ENCODE measurements at regions not wholly inside any gene's neighbourhood (a gene's known extent, or its start where the extent isn't known, plus 50 kb on each side); places are given as distances from the start of the nearest gene placed in this dataset.

DNA sequence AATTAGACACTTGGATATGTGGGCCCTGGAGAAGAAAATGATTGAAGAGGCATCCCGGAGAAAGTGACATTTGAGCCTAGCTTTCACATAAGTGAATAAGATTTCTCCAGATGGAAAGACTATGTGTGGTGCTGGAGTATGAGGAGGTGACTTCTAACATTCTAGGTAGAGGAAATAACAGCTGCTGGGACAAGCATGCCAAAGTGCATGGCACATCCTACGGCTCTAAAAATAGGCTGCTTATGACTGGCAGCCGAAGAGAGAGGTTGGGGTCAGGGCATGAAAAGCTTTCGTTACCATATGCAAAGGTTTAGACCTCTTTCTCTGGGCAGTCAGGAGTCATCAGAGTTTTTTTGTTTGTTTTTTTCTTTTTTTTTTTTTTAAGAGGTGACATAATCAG lies 142.0 kb downstream of the SOX3 start:
- Mint-ChIP-seq H3K27me3 (peaks cover 0 to 15% of the 10 kb centered on the region in 2 donors), H3K9me3 (peaks cover 0 to 4% (median 0%) of the 10 kb centered on the region in 3 donors), H3K4me1 (no peaks in the 10 kb centered on the region), H3K27ac (no peak overlapping the region), H3K36me3 (no peaks in the 10 kb centered on the region), H3K4me3 (no peak overlapping the region)
- no peak overlapping the region for H3K4me3 ChIP-seq (ENCODE audit: control insufficient read depth in 1 of 2, extremely low read depth in 1 of 2, low read length in 1 of 2)
- no CpG with 5 or more reads among the region's 4 CpGs for WGBS (ENCODE audit: insufficient coverage)
- DNase-seq (no peak), ATAC-seq (replicated peaks in 1 of 4) (no peak)
- H3K4me1 ChIP-seq (ENCODE audit: control insufficient read depth in 1 of 2, extremely low read depth in 1 of 2, insufficient read depth in 2 of 2, low read length in 2 of 2) = no peaks in the 10 kb centered on the region
- no peaks in the 10 kb centered on the region for H3K27me3 ChIP-seq (replicated peaks in 1 of 2; ENCODE audit: control insufficient read depth in 2 of 2, extremely low read depth in 1 of 2, insufficient read depth in 2 of 2, low read length in 1 of 2)
- POLR2A ChIA-PET = no interaction called here
- no peak overlapping the region for H3K27ac ChIP-seq (ENCODE audit: low read length)
- no peaks in the 10 kb centered on the region for H3K9me3 ChIP-seq
- CTCF ChIA-PET = no interaction called here
- no peaks in the 10 kb centered on the region for H3K36me3 ChIP-seq (ENCODE audit: control insufficient read depth in 2 of 2, extremely low read depth in 1 of 2, insufficient read depth in 1 of 2, low read length in 1 of 2)

DNA sequence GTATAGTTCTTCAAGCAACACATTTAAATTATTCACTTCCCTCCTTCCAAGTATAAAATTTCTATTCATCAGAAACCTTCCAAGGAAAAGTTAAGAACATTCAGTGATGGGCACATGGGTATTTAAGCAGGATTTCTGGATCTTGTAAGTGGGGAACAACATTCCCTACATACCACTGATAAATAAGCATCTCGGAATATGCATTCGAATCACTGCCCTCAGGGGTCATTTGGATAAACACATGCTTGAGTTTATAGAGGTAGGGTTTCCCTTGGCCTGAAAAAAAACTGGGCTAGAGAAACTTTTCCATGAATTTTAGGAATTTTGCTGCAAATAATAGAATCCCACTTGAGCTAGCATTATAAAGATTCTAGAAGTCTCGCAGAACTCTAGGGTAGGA lies 143.9 kb downstream of the SOX3 start:
- ChIA-PET POLR2A (no interaction called here), CTCF (no interaction called here)
- H3K4me1 ChIP-seq (ENCODE audit: control insufficient read depth in 1 of 2, extremely low read depth in 1 of 2, insufficient read depth in 2 of 2, low read length in 2 of 2) = no peaks in the 10 kb centered on the region
- H3K4me3 ChIP-seq (ENCODE audit: control insufficient read depth in 1 of 2, extremely low read depth in 1 of 2, low read length in 1 of 2) = no peak overlapping the region
- H3K9me3 ChIP-seq = no peaks in the 10 kb centered on the region
- DNase-seq (no peak), ATAC-seq (replicated peaks in 1 of 4) (no peak)
- H3K36me3 ChIP-seq (ENCODE audit: control insufficient read depth in 2 of 2, extremely low read depth in 1 of 2, insufficient read depth in 1 of 2, low read length in 1 of 2) = no peaks in the 10 kb centered on the region
- no peaks in the 10 kb centered on the region for H3K36me3 Mint-ChIP-seq
- H3K4me1 Mint-ChIP-seq = no peaks in the 10 kb centered on the region
- H3K4me3 Mint-ChIP-seq = no peak overlapping the region
- no peaks in the 10 kb centered on the region for H3K27me3 ChIP-seq (replicated peaks in 1 of 2; ENCODE audit: control insufficient read depth in 2 of 2, extremely low read depth in 1 of 2, insufficient read depth in 2 of 2, low read length in 1 of 2)
- peaks cover 0 to 15% of the 10 kb centered on the region in 2 donors for H3K27me3 Mint-ChIP-seq
- WGBS (ENCODE audit: insufficient coverage) = no CpG with 5 or more reads among the region's 3 CpGs
- peaks cover 0 to 4% (median 0%) of the 10 kb centered on the region in 3 donors for H3K9me3 Mint-ChIP-seq
- H3K27ac ChIP-seq (ENCODE audit: low read length) = no peak overlapping the region
- H3K27ac Mint-ChIP-seq = no peak overlapping the region

DNA sequence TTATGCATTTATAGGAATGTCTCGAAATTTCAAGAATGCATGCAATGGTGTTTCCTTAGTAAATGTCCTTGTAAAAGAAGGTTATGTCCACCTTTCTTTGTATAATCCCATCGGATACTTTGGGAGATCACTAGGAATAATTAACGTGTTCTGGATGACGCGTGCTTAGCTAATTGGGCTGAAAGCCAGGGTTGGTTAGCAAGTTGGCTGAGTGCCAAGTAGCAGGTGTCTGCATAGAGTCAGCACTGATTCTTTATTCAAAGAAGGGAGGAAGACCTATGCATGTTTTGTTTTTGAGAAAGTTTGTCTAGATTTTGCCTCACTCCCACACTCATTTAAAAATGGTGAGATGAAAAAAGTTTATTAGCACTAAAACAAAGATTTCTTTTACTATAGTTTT lies 144.6 kb downstream of the SOX3 start:
- ChIA-PET CTCF (no interaction called here), POLR2A (no interaction called here)
- Mint-ChIP-seq H3K27me3 (peaks cover 0 to 21% of the 10 kb centered on the region in 2 donors), H3K36me3 (no peaks in the 10 kb centered on the region), H3K4me3 (no peak overlapping the region), H3K9me3 (peaks cover 0 to 4% (median 0%) of the 10 kb centered on the region in 3 donors), H3K4me1 (no peaks in the 10 kb centered on the region), H3K27ac (no peak overlapping the region)
- Histone ChIP-seq H3K27me3 (replicated peaks in 1 of 2; ENCODE audit: control insufficient read depth in 2 of 2, extremely low read depth in 1 of 2, insufficient read depth in 2 of 2, low read length in 1 of 2) (no peaks in the 10 kb centered on the region), H3K27ac (ENCODE audit: low read length) (no peak overlapping the region), H3K4me3 (ENCODE audit: control insufficient read depth in 1 of 2, extremely low read depth in 1 of 2, low read length in 1 of 2) (no peak overlapping the region), H3K9me3 (no peaks in the 10 kb centered on the region), H3K36me3 (ENCODE audit: control insufficient read depth in 2 of 2, extremely low read depth in 1 of 2, insufficient read depth in 1 of 2, low read length in 1 of 2) (no peaks in the 10 kb centered on the region), H3K4me1 (ENCODE audit: control insufficient read depth in 1 of 2, extremely low read depth in 1 of 2, insufficient read depth in 2 of 2, low read length in 2 of 2) (no peaks in the 10 kb centered on the region)
- WGBS (ENCODE audit: insufficient coverage) = no CpG with 5 or more reads among the region's 5 CpGs
- ATAC-seq (replicated peaks in 1 of 4) (no peak), DNase-seq (peak in 1 of 35 experiments; percentile 0)

DNA sequence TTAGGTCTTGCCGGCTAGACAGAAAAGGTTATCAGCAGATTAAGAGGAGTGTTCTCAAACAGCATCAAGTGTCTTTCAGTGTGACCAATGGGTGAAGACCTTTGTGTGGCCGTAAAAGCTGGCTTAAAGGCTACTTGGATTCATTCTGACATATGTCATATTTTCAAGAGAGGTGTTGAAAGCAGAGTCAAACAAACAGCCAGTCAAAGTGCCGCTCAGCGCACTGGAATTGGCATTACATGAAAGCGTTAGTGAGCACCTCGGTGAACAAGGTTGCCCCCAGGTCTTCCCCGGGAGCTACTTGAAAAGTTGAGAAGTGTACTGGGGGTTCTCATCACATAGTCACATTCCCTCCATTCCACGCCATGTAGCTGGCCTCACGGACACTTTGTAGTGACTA lies 148.9 kb downstream of the SOX3 start:
- Mint-ChIP-seq H3K9me3 (no peaks in the 10 kb centered on the region), H3K27me3 (peaks cover 0 to 14% of the 10 kb centered on the region in 2 donors), H3K27ac (no peak overlapping the region), H3K36me3 (no peaks in the 10 kb centered on the region), H3K4me3 (no peak overlapping the region), H3K4me1 (no peaks in the 10 kb centered on the region)
- WGBS (ENCODE audit: insufficient coverage) = 80% methylated on average over 1 of the region's 9 CpGs
- H3K36me3 ChIP-seq (ENCODE audit: control insufficient read depth in 2 of 2, extremely low read depth in 1 of 2, insufficient read depth in 1 of 2, low read length in 1 of 2) = no peaks in the 10 kb centered on the region
- ATAC-seq (replicated peaks in 1 of 4) = no peak
- no peak for DNase-seq
- H3K9me3 ChIP-seq = no peaks in the 10 kb centered on the region
- H3K4me3 ChIP-seq (ENCODE audit: control insufficient read depth in 1 of 2, extremely low read depth in 1 of 2, low read length in 1 of 2) = no peak overlapping the region
- POLR2A ChIA-PET = interaction anchor here in 1 of 2 donors (0.6 kb wide), 1 partner anchor 41 kb away, joined by 3 read pairs; no protein-coding TSS in a partner anchor
- H3K27ac ChIP-seq (ENCODE audit: low read length) = no peak overlapping the region
- CTCF ChIA-PET = no interaction called here
- H3K4me1 ChIP-seq (ENCODE audit: control insufficient read depth in 1 of 2, extremely low read depth in 1 of 2, insufficient read depth in 2 of 2, low read length in 2 of 2) = no peaks in the 10 kb centered on the region
- H3K27me3 ChIP-seq (replicated peaks in 1 of 2; ENCODE audit: control insufficient read depth in 2 of 2, extremely low read depth in 1 of 2, insufficient read depth in 2 of 2, low read length in 1 of 2) = no peaks in the 10 kb centered on the region

DNA sequence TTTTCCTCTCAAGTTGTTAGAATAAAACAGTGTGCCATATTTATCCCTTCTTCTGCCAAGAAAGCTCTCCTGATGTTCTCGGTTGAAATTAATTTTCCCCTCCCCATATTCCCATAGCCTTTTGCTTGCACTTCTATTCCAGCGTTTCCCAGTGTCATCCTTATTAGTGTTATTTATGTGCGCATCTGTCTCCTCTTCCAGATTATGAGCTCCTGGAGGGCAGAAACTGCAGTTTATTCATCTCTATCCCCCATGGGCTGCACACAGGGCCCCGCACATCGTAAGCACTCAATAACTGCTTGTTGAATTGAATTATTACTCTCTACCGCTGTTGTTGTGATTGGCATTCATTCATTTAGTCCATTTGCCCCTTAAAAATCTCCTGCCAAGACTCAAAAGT lies 149.4 kb downstream of the SOX3 start:
- POLR2A ChIA-PET = interaction anchor here in 1 of 2 donors (0.6 kb wide), 1 partner anchor 42 kb away, joined by 3 read pairs; no protein-coding TSS in a partner anchor
- Histone ChIP-seq H3K4me1 (ENCODE audit: control insufficient read depth in 1 of 2, extremely low read depth in 1 of 2, insufficient read depth in 2 of 2, low read length in 2 of 2) (no peaks in the 10 kb centered on the region), H3K9me3 (no peaks in the 10 kb centered on the region), H3K27me3 (replicated peaks in 1 of 2; ENCODE audit: control insufficient read depth in 2 of 2, extremely low read depth in 1 of 2, insufficient read depth in 2 of 2, low read length in 1 of 2) (no peaks in the 10 kb centered on the region), H3K27ac (ENCODE audit: low read length) (no peak overlapping the region), H3K36me3 (ENCODE audit: control insufficient read depth in 2 of 2, extremely low read depth in 1 of 2, insufficient read depth in 1 of 2, low read length in 1 of 2) (no peaks in the 10 kb centered on the region), H3K4me3 (ENCODE audit: control insufficient read depth in 1 of 2, extremely low read depth in 1 of 2, low read length in 1 of 2) (no peak overlapping the region)
- CTCF ChIA-PET = no interaction called here
- peaks cover 0 to 11% of the 10 kb centered on the region in 2 donors for H3K27me3 Mint-ChIP-seq
- H3K9me3 Mint-ChIP-seq = no peaks in the 10 kb centered on the region
- H3K36me3 Mint-ChIP-seq = no peaks in the 10 kb centered on the region
- no peak for ATAC-seq (replicated peaks in 1 of 4)
- no peak for DNase-seq
- no peaks in the 10 kb centered on the region for H3K4me1 Mint-ChIP-seq
- no CpG with 5 or more reads among the region's 6 CpGs for WGBS (ENCODE audit: insufficient coverage)
- no peak overlapping the region for H3K4me3 Mint-ChIP-seq
- H3K27ac Mint-ChIP-seq = no peak overlapping the region

DNA sequence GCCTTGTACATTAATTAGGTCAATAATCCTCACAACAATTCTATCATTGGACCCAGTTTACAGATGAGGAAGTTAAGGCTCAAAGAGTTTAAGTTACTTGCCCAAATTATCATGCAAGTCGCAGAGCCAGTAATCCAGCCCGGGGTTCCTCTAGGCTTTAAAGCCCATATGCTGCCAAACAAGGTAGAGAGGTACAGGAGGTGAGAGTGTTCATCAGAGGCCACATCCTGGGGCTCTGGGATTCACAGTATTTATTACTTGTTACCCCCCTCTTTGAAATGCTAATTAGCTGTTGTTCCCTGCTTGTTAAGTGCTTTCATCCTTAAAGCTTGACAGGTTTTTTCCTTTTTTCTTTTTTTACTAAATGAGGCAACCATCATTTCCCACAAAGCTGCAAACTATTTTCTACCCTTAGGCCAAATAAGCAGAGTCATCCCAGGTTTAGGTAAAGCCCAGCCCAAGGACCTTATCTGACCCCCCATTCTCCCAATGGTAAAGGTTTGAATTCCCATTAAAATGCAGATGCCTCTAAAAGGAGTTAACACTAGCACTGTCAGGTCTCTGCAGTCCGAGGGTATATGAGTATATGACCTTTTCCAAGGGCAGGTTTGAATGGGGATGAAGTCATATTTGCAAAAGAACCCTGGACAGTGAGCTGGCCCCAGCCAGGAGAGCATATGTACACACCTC lies 150.3 kb downstream of the SOX3 start:
- Mint-ChIP-seq H3K36me3 (no peaks in the 10 kb centered on the region), H3K27ac (no peak overlapping the region), H3K4me3 (no peak overlapping the region), H3K9me3 (no peaks in the 10 kb centered on the region), H3K27me3 (peaks cover 0 to 19% of the 10 kb centered on the region in 2 donors), H3K4me1 (no peaks in the 10 kb centered on the region)
- DNase-seq = no peak
- WGBS (ENCODE audit: insufficient coverage) = no CpG with 5 or more reads among the region's 3 CpGs
- POLR2A ChIA-PET = no interaction called here
- Histone ChIP-seq H3K27me3 (replicated peaks in 1 of 2; ENCODE audit: control insufficient read depth in 2 of 2, extremely low read depth in 1 of 2, insufficient read depth in 2 of 2, low read length in 1 of 2) (no peaks in the 10 kb centered on the region), H3K4me3 (ENCODE audit: control insufficient read depth in 1 of 2, extremely low read depth in 1 of 2, low read length in 1 of 2) (no peak overlapping the region), H3K36me3 (ENCODE audit: control insufficient read depth in 2 of 2, extremely low read depth in 1 of 2, insufficient read depth in 1 of 2, low read length in 1 of 2) (no peaks in the 10 kb centered on the region), H3K9me3 (no peaks in the 10 kb centered on the region), H3K4me1 (ENCODE audit: control insufficient read depth in 1 of 2, extremely low read depth in 1 of 2, insufficient read depth in 2 of 2, low read length in 2 of 2) (no peaks in the 10 kb centered on the region), H3K27ac (ENCODE audit: low read length) (no peak overlapping the region)
- ATAC-seq (replicated peaks in 1 of 4) = no peak
- CTCF ChIA-PET = no interaction called here

DNA sequence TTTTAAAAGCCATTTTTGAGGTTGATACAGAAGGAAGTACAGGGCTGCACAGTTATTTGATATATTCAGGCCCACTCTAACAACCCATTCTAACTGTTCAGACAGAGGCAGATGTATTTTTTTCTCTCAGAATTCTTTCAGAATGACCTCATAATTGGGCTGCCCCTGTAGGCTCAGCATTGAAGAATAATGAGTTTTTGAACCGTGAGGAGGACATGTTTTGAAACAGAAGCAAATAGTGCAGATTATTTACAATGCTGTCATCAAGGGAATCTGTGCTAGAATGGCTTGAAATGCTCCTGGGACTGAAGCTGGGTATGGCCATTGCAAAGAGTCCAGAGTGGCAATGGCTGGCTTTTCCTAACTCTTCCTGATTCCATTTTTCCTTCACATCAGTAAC lies 158.1 kb downstream of the SOX3 start:
- WGBS (ENCODE audit: insufficient coverage) = no CpG with 5 or more reads among the region's 1 CpG
- Histone ChIP-seq H3K27me3 (replicated peaks in 1 of 2; ENCODE audit: control insufficient read depth in 2 of 2, extremely low read depth in 1 of 2, insufficient read depth in 2 of 2, low read length in 1 of 2) (no peaks in the 10 kb centered on the region), H3K36me3 (ENCODE audit: control insufficient read depth in 2 of 2, extremely low read depth in 1 of 2, insufficient read depth in 1 of 2, low read length in 1 of 2) (no peaks in the 10 kb centered on the region), H3K9me3 (no peaks in the 10 kb centered on the region), H3K4me1 (ENCODE audit: control insufficient read depth in 1 of 2, extremely low read depth in 1 of 2, insufficient read depth in 2 of 2, low read length in 2 of 2) (no peaks in the 10 kb centered on the region), H3K4me3 (ENCODE audit: control insufficient read depth in 1 of 2, extremely low read depth in 1 of 2, low read length in 1 of 2) (no peak overlapping the region), H3K27ac (ENCODE audit: low read length) (no peak overlapping the region)
- no peak overlapping the region for H3K4me3 Mint-ChIP-seq
- peaks cover 0 to 19% of the 10 kb centered on the region in 2 donors for H3K27me3 Mint-ChIP-seq
- no peak overlapping the region for H3K27ac Mint-ChIP-seq
- DNase-seq (no peak), ATAC-seq (replicated peaks in 1 of 4) (no peak)
- no peaks in the 10 kb centered on the region for H3K36me3 Mint-ChIP-seq
- ChIA-PET POLR2A (no interaction called here), CTCF (no interaction called here)
- H3K4me1 Mint-ChIP-seq = no peaks in the 10 kb centered on the region
- peaks cover 0 to 4% (median 0%) of the 10 kb centered on the region in 3 donors for H3K9me3 Mint-ChIP-seq

All from T-cell (primary cell).